GM23338 (cell line): ENCODE measurements at regions not wholly inside any gene's neighbourhood (a gene's known extent, or its start where the extent isn't known, plus 50 kb on each side); places are given as distances from the start of the nearest gene placed in this dataset.

Source experiments
- ATAC-seq: fragments of 200-7000 bp; cut with Tn5 transposase; 3 replicates; pipeline ENCODE4 v1.9.1; 2020
- DNase-seq: peaks from one replicate; pipeline ENCODE4 v3.0.0-alpha.2; 2015; ENCODE audit warnings: low spot score
- H2AFZ ChIP-seq: fragments of 200-600 bp; sonication (generic); 2 replicates; pipeline ENCODE4 v1.8.0; 2016; ENCODE audit warnings: antibody characterized with exemption, mild to moderate bottlenecking, moderate library complexity
- H3F3A ChIP-seq: fragments of 200-600 bp; sonication (generic); replicated peaks from 2 replicates; pipeline ENCODE4 v1.8.0; 2017; ENCODE audit warnings: antibody characterized with exemption, mixed run types, low read depth
- H3K27ac ChIP-seq: fragments of 200-600 bp; sonication (generic); 2 replicates; pipeline ENCODE4 v1.6.1; 2016; ENCODE audit warnings: low read depth
- H3K27me3 ChIP-seq: fragments of 200-600 bp; sonication (generic); 2 replicates; pipeline ENCODE4 v1.8.0; 2016; ENCODE audit warnings: mild to moderate bottlenecking, mixed run types, moderate library complexity; ENCODE audit not compliant: insufficient read depth
- H3K36me3 ChIP-seq: fragments of 200-600 bp; sonication (generic); 2 replicates; pipeline ENCODE4 v1.8.0; 2016; ENCODE audit warnings: mild to moderate bottlenecking; ENCODE audit not compliant: insufficient read depth
- H3K4me1 ChIP-seq: fragments of 200-600 bp; sonication (generic); 2 replicates; pipeline ENCODE4 v1.8.0; 2016; ENCODE audit warnings: mild to moderate bottlenecking, moderate library complexity; ENCODE audit not compliant: insufficient read depth
- H3K4me2 ChIP-seq: fragments of 200-600 bp; sonication (generic); 2 replicates; pipeline ENCODE4 v1.7.1; 2017; ENCODE audit warnings: mixed run types
- H3K4me3 ChIP-seq: fragments of 200-600 bp; sonication (generic); 2 replicates; pipeline ENCODE4 v1.6.1; 2016; ENCODE audit warnings: mixed run types
- H3K79me2 ChIP-seq: fragments of 200-600 bp; sonication (generic); replicated peaks from 2 replicates; pipeline ENCODE4 v1.8.0; 2017; ENCODE audit warnings: mild to moderate bottlenecking; ENCODE audit not compliant: insufficient read depth
- H3K9me2 ChIP-seq: fragments of 200-600 bp; sonication (generic); 2 replicates; pipeline ENCODE4 v1.8.0; 2017; ENCODE audit not compliant: insufficient read depth
- H4K20me1 ChIP-seq: fragments of 200-600 bp; sonication (generic); replicated peaks from 2 replicates; pipeline ENCODE4 v1.8.0; 2017; ENCODE audit warnings: mild to moderate bottlenecking; ENCODE audit not compliant: insufficient read depth
- H3K27ac Mint-ChIP-seq: 2 replicates; pipeline ENCODE4 v1.8.0; 2020; ENCODE audit warnings: inconsistent platforms, mild to moderate bottlenecking, moderate library complexity, mixed read lengths
- H3K27me3 Mint-ChIP-seq: 3 replicates; pipeline ENCODE4 v1.8.0; 2022; ENCODE audit warnings: low read depth, mild to moderate bottlenecking, moderate library complexity, mixed read lengths, inconsistent platforms; ENCODE audit not compliant: insufficient read depth, poor library complexity
- H3K36me3 Mint-ChIP-seq: 3 replicates; pipeline ENCODE4 v1.8.0; 2021; ENCODE audit warnings: low read depth, mild to moderate bottlenecking, inconsistent platforms, moderate library complexity, mixed read lengths
- H3K4me1 Mint-ChIP-seq: 3 replicates; pipeline ENCODE4 v1.8.0; 2020; ENCODE audit warnings: mild to moderate bottlenecking, inconsistent platforms, mixed read lengths
- H3K4me3 Mint-ChIP-seq: 3 replicates; pipeline ENCODE4 v1.8.0; 2021; ENCODE audit warnings: moderate library complexity, mild to moderate bottlenecking, inconsistent platforms, mixed read lengths
- H3K9me3 Mint-ChIP-seq: 3 replicates; pipeline ENCODE4 v1.8.0; 2020; ENCODE audit warnings: moderate library complexity, mild to moderate bottlenecking, inconsistent platforms, mixed read lengths
- CREB1 ChIP-seq: fragments of 250-450 bp; sonication (Bioruptor Pico); IDR thresholded peaks from 2 replicates; pipeline ENCODE4 v1.5.0; 2020; ENCODE audit warnings: low read depth, mild to moderate bottlenecking, moderate library complexity
- EZH2 ChIP-seq: fragments of 200-600 bp; sonication (generic); IDR thresholded peaks from one replicate; pipeline ENCODE4 v1.8.0; 2017; ENCODE audit warnings: antibody characterized with exemption, mild to moderate bottlenecking, low read depth; ENCODE audit not compliant: unreplicated experiment
- EZH2phosphoT487 ChIP-seq: fragments of 200-600 bp; sonication (generic); IDR thresholded peaks from one replicate; pipeline ENCODE4 v1.8.1; 2018; ENCODE audit warnings: antibody characterized with exemption; ENCODE audit not compliant: unreplicated experiment
- JUNB ChIP-seq: IDR thresholded peaks from one replicate; pipeline ENCODE4 v1.6.1; 2016; ENCODE audit warnings: antibody characterized with exemption; ENCODE audit not compliant: unreplicated experiment
- NANOG ChIP-seq: IDR thresholded peaks from 2 replicates; pipeline ENCODE4 v1.6.1; 2016; ENCODE audit warnings: antibody characterized with exemption, borderline replicate concordance
- POLR2AphosphoS5 ChIP-seq: IDR thresholded peaks from 2 replicates; pipeline ENCODE4 v1.6.1; 2016; ENCODE audit warnings: antibody characterized with exemption, low read depth
- STAT1 ChIP-seq: IDR thresholded peaks from one replicate; pipeline ENCODE4 v1.6.1; 2016; ENCODE audit warnings: antibody characterized with exemption; ENCODE audit not compliant: unreplicated experiment
- ZNF114 ChIP-seq: fragments of 250-450 bp; sonication (Bioruptor Pico); IDR thresholded peaks from 2 replicates; pipeline ENCODE4 v1.5.0; 2020; ENCODE audit warnings: mild to moderate bottlenecking, moderate library complexity
- ZNF331 ChIP-seq: fragments of 250-450 bp; sonication (Bioruptor Pico); IDR thresholded peaks from 2 replicates; pipeline ENCODE4 v1.5.0; 2020; ENCODE audit warnings: low read depth, mild to moderate bottlenecking, moderate library complexity
- TF ChIP-seq, protein P1 (sequence below): fragments of 250-450 bp; sonication (Bioruptor Pico); IDR thresholded peaks from 2 replicates; pipeline ENCODE4 v1.5.0; 2020; ENCODE audit warnings: mild to moderate bottlenecking, moderate library complexity
- TF ChIP-seq, protein P2 (sequence below): IDR thresholded peaks from 2 replicates; pipeline ENCODE4 v1.6.1; 2016; ENCODE audit warnings: antibody characterized with exemption
- TF ChIP-seq, protein P3 (sequence below): IDR thresholded peaks from one replicate; pipeline ENCODE4 v1.6.1; 2018; ENCODE audit warnings: antibody characterized with exemption; ENCODE audit not compliant: unreplicated experiment

DNA sequence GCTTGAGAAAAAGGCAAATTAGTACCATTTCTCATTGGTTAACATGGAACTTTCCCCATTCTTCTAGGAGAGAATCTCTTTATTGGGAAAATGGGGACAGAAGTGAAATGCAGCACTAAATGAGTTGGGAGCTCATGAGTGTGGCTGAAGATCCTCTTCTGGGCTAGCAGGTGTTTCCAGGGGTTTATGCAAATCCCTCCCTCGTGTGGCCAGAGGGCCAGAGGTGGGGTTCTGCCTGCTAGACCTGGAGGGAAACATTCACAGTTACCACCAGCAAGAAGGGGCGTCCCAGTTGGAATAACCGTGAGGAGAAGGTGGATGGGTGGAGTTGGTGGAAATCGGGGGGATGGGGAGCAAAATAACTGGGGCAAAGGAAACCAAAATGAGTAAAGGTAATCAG, 235.9 kb downstream of the KLF6 start (continued):
- TF ChIP-seq, protein P1, sequence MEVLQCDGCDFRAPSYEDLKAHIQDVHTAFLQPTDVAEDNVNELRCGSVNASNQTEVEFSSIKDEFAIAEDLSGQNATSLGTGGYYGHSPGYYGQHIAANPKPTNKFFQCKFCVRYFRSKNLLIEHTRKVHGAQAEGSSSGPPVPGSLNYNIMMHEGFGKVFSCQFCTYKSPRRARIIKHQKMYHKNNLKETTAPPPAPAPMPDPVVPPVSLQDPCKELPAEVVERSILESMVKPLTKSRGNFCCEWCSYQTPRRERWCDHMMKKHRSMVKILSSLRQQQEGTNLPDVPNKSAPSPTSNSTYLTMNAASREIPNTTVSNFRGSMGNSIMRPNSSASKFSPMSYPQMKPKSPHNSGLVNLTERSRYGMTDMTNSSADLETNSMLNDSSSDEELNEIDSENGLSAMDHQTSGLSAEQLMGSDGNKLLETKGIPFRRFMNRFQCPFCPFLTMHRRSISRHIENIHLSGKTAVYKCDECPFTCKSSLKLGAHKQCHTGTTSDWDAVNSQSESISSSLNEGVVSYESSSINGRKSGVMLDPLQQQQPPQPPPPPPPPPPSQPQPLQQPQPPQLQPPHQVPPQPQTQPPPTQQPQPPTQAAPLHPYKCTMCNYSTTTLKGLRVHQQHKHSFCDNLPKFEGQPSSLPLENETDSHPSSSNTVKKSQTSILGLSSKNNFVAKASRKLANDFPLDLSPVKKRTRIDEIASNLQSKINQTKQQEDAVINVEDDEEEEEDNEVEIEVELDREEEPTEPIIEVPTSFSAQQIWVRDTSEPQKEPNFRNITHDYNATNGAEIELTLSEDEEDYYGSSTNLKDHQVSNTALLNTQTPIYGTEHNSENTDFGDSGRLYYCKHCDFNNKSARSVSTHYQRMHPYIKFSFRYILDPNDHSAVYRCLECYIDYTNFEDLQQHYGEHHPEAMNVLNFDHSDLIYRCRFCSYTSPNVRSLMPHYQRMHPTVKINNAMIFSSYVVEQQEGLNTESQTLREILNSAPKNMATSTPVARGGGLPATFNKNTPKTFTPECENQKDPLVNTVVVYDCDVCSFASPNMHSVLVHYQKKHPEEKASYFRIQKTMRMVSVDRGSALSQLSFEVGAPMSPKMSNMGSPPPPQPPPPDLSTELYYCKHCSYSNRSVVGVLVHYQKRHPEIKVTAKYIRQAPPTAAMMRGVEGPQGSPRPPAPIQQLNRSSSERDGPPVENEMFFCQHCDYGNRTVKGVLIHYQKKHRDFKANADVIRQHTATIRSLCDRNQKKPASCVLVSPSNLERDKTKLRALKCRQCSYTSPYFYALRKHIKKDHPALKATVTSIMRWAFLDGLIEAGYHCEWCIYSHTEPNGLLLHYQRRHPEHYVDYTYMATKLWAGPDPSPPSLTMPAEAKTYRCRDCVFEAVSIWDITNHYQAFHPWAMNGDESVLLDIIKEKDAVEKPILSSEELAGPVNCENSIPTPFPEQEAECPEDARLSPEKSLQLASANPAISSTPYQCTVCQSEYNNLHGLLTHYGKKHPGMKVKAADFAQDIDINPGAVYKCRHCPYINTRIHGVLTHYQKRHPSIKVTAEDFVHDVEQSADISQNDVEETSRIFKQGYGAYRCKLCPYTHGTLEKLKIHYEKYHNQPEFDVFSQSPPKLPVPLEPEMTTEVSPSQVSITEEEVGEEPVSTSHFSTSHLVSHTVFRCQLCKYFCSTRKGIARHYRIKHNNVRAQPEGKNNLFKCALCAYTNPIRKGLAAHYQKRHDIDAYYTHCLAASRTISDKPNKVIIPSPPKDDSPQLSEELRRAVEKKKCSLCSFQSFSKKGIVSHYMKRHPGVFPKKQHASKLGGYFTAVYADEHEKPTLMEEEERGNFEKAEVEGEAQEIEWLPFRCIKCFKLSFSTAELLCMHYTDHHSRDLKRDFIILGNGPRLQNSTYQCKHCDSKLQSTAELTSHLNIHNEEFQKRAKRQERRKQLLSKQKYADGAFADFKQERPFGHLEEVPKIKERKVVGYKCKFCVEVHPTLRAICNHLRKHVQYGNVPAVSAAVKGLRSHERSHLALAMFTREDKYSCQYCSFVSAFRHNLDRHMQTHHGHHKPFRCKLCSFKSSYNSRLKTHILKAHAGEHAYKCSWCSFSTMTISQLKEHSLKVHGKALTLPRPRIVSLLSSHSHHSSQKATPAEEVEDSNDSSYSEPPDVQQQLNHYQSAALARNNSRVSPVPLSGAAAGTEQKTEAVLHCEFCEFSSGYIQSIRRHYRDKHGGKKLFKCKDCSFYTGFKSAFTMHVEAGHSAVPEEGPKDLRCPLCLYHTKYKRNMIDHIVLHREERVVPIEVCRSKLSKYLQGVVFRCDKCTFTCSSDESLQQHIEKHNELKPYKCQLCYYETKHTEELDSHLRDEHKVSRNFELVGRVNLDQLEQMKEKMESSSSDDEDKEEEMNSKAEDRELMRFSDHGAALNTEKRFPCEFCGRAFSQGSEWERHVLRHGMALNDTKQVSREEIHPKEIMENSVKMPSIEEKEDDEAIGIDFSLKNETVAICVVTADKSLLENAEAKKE (CRISPR knock-in tag) = no peak

DNA sequence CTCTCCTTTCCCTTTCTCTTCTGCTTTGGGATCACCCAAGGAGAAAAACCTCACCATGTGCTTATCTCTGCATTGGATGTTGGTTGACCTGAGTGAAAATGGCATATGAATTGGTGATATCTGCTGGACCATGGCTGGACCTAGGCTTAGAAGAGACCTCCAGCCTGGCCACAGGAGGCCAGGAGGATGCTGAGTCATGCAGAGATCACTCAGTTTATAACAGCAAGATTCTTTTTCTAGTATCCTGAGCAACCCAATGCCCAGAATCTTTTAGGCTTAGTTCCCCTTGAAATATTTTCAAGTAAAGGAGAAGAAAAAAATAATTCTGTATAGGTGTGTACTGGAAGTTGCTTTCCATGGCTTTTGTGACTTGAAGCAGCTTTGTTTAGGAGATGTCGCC, 236.3 kb downstream of the KLF6 start:
- Histone ChIP-seq H4K20me1 (no peaks in the 10 kb centered on the region), H3K4me2 (no peak overlapping the region), H3K79me2 (no peaks in the 10 kb centered on the region), H3K4me1 (no peaks in the 10 kb centered on the region), H3K36me3 (no peaks in the 10 kb centered on the region), H3K9me2 (no peaks in the 10 kb centered on the region), H2AFZ (no peak overlapping the region), H3K4me3 (no peak overlapping the region), H3F3A (no peaks in the 10 kb centered on the region), H3K27ac (no peak overlapping the region), H3K27me3 (no peaks in the 10 kb centered on the region)
- DNase-seq (no peak), ATAC-seq (no peak)
- Mint-ChIP-seq H3K27ac (no peak overlapping the region), H3K4me1 (no peaks in the 10 kb centered on the region), H3K9me3 (peaks cover 12% of the 10 kb centered on the region; the same call in 2 of the 3 replicates), H3K27me3 (no peaks in the 10 kb centered on the region), H3K4me3 (no peak overlapping the region), H3K36me3 (0 out of 3 replicates have a peak, but pooled peaks cover 5% of the 10 kb centered on the region)
- no peak for TF ChIP-seq POLR2AphosphoS5
- TF ChIP-seq, protein P2, sequence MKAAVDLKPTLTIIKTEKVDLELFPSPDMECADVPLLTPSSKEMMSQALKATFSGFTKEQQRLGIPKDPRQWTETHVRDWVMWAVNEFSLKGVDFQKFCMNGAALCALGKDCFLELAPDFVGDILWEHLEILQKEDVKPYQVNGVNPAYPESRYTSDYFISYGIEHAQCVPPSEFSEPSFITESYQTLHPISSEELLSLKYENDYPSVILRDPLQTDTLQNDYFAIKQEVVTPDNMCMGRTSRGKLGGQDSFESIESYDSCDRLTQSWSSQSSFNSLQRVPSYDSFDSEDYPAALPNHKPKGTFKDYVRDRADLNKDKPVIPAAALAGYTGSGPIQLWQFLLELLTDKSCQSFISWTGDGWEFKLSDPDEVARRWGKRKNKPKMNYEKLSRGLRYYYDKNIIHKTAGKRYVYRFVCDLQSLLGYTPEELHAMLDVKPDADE = no peak
- no peak for TF ChIP-seq JUNB
- no peak for TF ChIP-seq ZNF114 (CRISPR knock-in tag)
- TF ChIP-seq, protein P3, sequence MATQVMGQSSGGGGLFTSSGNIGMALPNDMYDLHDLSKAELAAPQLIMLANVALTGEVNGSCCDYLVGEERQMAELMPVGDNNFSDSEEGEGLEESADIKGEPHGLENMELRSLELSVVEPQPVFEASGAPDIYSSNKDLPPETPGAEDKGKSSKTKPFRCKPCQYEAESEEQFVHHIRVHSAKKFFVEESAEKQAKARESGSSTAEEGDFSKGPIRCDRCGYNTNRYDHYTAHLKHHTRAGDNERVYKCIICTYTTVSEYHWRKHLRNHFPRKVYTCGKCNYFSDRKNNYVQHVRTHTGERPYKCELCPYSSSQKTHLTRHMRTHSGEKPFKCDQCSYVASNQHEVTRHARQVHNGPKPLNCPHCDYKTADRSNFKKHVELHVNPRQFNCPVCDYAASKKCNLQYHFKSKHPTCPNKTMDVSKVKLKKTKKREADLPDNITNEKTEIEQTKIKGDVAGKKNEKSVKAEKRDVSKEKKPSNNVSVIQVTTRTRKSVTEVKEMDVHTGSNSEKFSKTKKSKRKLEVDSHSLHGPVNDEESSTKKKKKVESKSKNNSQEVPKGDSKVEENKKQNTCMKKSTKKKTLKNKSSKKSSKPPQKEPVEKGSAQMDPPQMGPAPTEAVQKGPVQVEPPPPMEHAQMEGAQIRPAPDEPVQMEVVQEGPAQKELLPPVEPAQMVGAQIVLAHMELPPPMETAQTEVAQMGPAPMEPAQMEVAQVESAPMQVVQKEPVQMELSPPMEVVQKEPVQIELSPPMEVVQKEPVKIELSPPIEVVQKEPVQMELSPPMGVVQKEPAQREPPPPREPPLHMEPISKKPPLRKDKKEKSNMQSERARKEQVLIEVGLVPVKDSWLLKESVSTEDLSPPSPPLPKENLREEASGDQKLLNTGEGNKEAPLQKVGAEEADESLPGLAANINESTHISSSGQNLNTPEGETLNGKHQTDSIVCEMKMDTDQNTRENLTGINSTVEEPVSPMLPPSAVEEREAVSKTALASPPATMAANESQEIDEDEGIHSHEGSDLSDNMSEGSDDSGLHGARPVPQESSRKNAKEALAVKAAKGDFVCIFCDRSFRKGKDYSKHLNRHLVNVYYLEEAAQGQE = no peak
- TF ChIP-seq STAT1 = no peak
- no peak for TF ChIP-seq EZH2
- TF ChIP-seq CREB1 (CRISPR knock-in tag) = no peak
- no peak for TF ChIP-seq ZNF331 (CRISPR knock-in tag)
- no peak for TF ChIP-seq EZH2phosphoT487
- TF ChIP-seq NANOG = no peak
